Naive B cell (primary cell): ENCODE measurements at regions not wholly inside any gene's neighbourhood (a gene's known extent, or its start where the extent isn't known, plus 50 kb on each side); places are given as distances from the start of the nearest gene placed in this dataset.
"Not testable (repeated sequence)": the region's sequence is repeated elsewhere in the genome, so short reads cannot be mapped to it uniquely, and the experiment has no call there.

ENCODE experiments used
- ATAC-seq, 2 donors: fragments of 150-1000 bp; cut with Tn5 transposase; 2 replicates each; pipeline ENCODE4 v1.10.0; 2021; ENCODE audit warnings: low read depth in 2 of 2, mild to moderate bottlenecking in 2 of 2, moderate library complexity in 2 of 2
- DNase-seq: peaks from one replicate; pipeline ENCODE4 v3.0.0; 2022
- H3K27ac Mint-ChIP-seq, 6 donors: one replicate each; pipeline ENCODE4 v1.8.0; 2020 to 2022; ENCODE audit warnings: mild to moderate bottlenecking in 6 of 6, mixed read lengths in 6 of 6, moderate library complexity in 5 of 6, inconsistent platforms in 2 of 6
- H3K27me3 Mint-ChIP-seq, 3 donors: one replicate each; pipeline ENCODE4 v1.8.0; 2021 to 2022; ENCODE audit warnings: mixed read lengths in 3 of 3, mild to moderate bottlenecking in 1 of 3
- H3K36me3 Mint-ChIP-seq, 2 donors: one replicate each; pipeline ENCODE4 v1.8.0; 2020 to 2022; ENCODE audit warnings: mixed read lengths in 2 of 2, inconsistent platforms in 1 of 2, mild to moderate bottlenecking in 1 of 2
- H3K4me1 Mint-ChIP-seq, 3 donors: one replicate each; pipeline ENCODE4 v1.8.0; 2020 to 2022; ENCODE audit warnings: mixed read lengths in 3 of 3, inconsistent platforms in 1 of 3, mild to moderate bottlenecking in 1 of 3, moderate library complexity in 1 of 3
- H3K4me3 Mint-ChIP-seq, 8 donors: one replicate each; pipeline ENCODE4 v1.8.0; 2020 to 2022; ENCODE audit warnings: mild to moderate bottlenecking in 8 of 8, mixed read lengths in 8 of 8, moderate library complexity in 8 of 8, inconsistent platforms in 2 of 8
- H3K9me3 Mint-ChIP-seq, 7 donors: one replicate each; pipeline ENCODE4 v1.8.0; 2020 to 2022; ENCODE audit warnings: mixed read lengths in 7 of 7, mild to moderate bottlenecking in 5 of 7, inconsistent platforms in 2 of 7, moderate library complexity in 1 of 7

DNA sequence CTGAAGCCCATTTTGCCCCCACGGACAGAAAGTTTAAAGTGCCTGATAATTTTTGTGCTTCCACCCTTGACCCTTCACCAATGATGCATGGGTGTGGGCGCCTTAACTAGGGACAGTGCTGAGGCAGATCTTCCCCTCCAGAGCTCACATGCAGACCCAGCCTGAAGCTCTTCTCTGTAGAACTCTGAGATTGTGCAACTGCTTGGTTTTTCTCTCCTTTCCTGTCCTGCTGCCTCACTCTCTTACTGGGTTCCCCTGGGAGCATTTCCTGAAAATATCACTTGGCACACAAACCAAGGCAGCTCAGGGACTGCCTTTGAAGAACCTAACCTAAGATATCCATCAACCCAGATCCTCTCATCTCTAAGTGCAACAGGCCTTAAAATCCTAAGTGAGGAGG lies 220.3 kb upstream of the STT3B start:
- H3K36me3 Mint-ChIP-seq = peaks cover 12 to 16% of the 10 kb centered on the region in 2 donors

DNA sequence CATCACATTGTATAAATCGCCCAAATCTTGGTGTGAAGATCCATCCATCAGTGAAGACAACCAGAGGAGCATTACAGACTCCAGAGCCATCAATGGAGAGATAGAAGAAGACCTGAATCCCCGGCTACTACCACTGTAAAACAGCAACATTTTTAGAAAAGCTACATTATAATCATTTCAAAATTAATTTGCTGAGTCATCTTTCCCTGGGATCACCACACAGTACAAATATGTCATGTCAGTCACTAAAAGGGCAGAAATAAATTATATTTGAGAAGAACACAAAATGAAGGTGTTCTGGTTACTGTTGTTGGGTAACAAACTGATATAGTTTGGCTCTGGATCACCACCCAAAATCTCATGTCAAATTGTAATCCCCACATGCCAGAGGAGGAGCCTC lies 218.5 kb upstream of the STT3B start:
- Mint-ChIP-seq H3K9me3 (peaks cover 0 to 27% (median 20%) of the 10 kb centered on the region in 7 donors), H3K27ac (no peak overlapping the region), H3K4me1 (no peaks in the 10 kb centered on the region), H3K27me3 (no peaks in the 10 kb centered on the region), H3K36me3 (peaks cover 12 to 16% of the 10 kb centered on the region in 2 donors), H3K4me3 (no peak overlapping the region)
- ATAC-seq = no peak
- no peak for DNase-seq

More for the DNA sequence above, 220.3 kb upstream of the STT3B start:
- H3K4me3 Mint-ChIP-seq = no peak overlapping the region
- H3K27ac Mint-ChIP-seq = peak overlapping the region in 1 of 6 donors; percentile 8
- H3K27me3 Mint-ChIP-seq = no peaks in the 10 kb centered on the region
- H3K9me3 Mint-ChIP-seq = peaks cover 0 to 27% (median 23%) of the 10 kb centered on the region in 7 donors
- DNase-seq (no peak), ATAC-seq (no peak)
- no peaks in the 10 kb centered on the region for H3K4me1 Mint-ChIP-seq

DNA sequence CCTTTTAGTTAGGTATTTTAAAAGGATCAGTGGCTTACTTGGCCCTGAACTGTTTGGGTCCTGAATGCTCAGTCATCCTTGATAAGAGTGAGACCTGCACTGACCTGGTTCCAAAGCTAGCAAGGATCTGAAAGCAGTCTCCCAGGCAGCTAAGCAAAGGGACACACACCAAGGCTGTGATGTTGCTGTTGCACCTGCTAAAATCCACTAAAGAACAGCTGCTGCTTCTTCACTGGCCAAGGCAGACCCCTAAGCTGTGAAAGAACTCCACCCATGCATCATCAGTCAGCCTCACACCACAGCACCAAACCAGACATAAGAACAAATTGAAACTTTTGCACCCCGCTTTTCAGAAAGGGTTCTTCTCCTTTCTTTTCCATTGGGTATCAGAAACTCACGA lies 213.4 kb upstream of the STT3B start:
- H3K36me3 Mint-ChIP-seq = peaks cover 12 to 16% of the 10 kb centered on the region in 2 donors
- H3K27ac Mint-ChIP-seq = peak overlapping the region in 1 of 6 donors; percentile 26
- no peak for DNase-seq
- H3K27me3 Mint-ChIP-seq = no peaks in the 10 kb centered on the region
- H3K9me3 Mint-ChIP-seq = peaks cover 4 to 24% (median 20%) of the 10 kb centered on the region in 7 donors
- no peak overlapping the region for H3K4me3 Mint-ChIP-seq
- H3K4me1 Mint-ChIP-seq = peaks cover 0 to 12% (median 8%) of the 10 kb centered on the region in 3 donors
- no peak for ATAC-seq

DNA sequence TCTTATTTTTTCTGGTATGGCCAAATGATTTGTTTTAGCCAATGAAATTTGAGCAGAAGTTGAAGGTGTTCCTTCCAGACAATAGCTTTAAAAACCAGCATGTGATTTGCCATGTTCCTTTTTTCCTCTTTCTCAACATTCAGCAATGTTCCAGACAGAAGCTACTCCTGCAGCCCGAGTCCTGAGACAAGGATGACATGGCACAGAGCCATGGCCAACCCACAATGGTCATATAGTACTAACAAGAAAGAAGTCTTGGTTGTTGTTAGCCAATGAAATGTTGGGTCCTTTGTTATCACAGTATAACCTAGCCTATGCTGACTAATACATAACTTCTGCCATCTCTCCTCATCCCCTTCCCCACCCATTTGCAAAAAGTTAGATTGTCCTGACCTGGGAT lies 211.1 kb upstream of the STT3B start:
- Mint-ChIP-seq H3K9me3 (peaks cover 1 to 9% (median 6%) of the 10 kb centered on the region in 7 donors), H3K4me3 (no peak overlapping the region), H3K4me1 (peaks cover 0 to 12% (median 8%) of the 10 kb centered on the region in 3 donors), H3K27me3 (no peaks in the 10 kb centered on the region), H3K27ac (peak overlapping the region in 1 of 6 donors; percentile 10), H3K36me3 (peaks cover 0 to 2% of the 10 kb centered on the region in 2 donors)
- no peak for DNase-seq
- ATAC-seq = no peak

- Mint-ChIP-seq H3K27ac (no peak overlapping the region), H3K4me1 (peaks cover 0 to 12% (median 8%) of the 10 kb centered on the region in 3 donors), H3K4me3 (no peak overlapping the region)
These were observed 210.3 kb upstream of the STT3B start for GRCh38 chr3:31322460-31322859.

GRCh38 chr3:31327826-31328357 lies 204.8 kb upstream of the STT3B start:
- not testable (repeated sequence) for H3K27ac Mint-ChIP-seq, H3K27me3 Mint-ChIP-seq, ATAC-seq, H3K4me3 Mint-ChIP-seq, H3K36me3 Mint-ChIP-seq, H3K4me1 Mint-ChIP-seq, DNase-seq
- H3K9me3 Mint-ChIP-seq = peaks cover 2 to 16% (median 9%) of the 10 kb centered on the region in 7 donors

More at GRCh38 chr3:31322460-31322859, 210.3 kb upstream of the STT3B start:
- H3K36me3 Mint-ChIP-seq = peaks cover 0 to 2% of the 10 kb centered on the region in 2 donors
- ATAC-seq (no peak), DNase-seq (no peak)
- H3K27me3 Mint-ChIP-seq = no peaks in the 10 kb centered on the region
- peaks cover under 1 to 10% (median 4%) of the 10 kb centered on the region in 7 donors for H3K9me3 Mint-ChIP-seq

DNA sequence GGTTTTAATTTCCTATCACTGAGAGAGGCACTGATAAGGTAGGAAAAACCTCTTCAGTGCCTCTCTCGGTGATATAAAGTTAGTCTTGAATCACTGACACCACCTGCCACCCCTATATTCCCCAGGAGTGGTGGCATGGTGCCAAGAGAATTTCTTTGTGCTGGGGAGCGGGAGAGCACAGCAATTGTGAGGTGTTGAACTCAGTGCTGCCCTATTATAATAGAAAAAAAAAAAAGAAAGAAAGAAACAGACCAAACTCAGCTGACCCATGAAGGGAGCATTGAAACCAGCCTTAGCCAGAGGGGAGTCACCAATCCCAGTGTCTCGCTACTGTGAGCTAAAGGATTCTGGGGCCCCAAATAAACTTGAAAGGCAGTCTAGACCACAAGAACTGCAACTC lies 201.4 kb upstream of the STT3B start:
- H3K36me3 Mint-ChIP-seq = peaks cover 5 to 10% of the 10 kb centered on the region in 2 donors
- no peaks in the 10 kb centered on the region for H3K27me3 Mint-ChIP-seq
- no peak overlapping the region for H3K4me3 Mint-ChIP-seq
- no peak for DNase-seq
- no peak for ATAC-seq
- peaks cover 2 to 24% (median 14%) of the 10 kb centered on the region in 7 donors for H3K9me3 Mint-ChIP-seq
- H3K4me1 Mint-ChIP-seq = no peaks in the 10 kb centered on the region
- peak overlapping the region in 1 of 6 donors; percentile 38 for H3K27ac Mint-ChIP-seq

DNA sequence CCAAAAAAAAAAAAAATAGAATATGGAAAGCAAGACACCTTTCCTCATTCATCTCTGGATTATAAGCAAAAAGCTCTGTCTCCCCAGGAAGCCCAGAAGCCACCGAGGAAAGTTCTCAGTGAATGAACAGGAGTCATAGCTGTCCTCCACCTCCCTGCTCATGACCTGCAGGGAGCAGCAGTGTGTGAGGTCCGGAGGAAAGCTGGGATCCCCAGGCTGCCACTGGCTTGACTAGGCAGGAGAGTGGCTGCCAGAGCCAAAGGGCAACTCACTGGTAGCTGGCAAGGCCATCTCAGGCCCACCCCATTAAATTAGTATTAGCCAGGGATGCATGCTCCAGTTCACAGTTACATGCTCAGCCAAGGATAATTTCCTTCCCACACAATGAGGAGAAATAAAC lies 191.6 kb upstream of the STT3B start:
- Mint-ChIP-seq H3K4me3 (no peak overlapping the region), H3K4me1 (no peaks in the 10 kb centered on the region), H3K27me3 (no peaks in the 10 kb centered on the region), H3K27ac (no peak overlapping the region), H3K9me3 (peaks cover 3 to 13% (median 7%) of the 10 kb centered on the region in 7 donors), H3K36me3 (peaks cover 5 to 6% of the 10 kb centered on the region in 2 donors)
- no peak for DNase-seq
- no peak for ATAC-seq

GRCh38 chr3:31343075-31343474 lies 189.7 kb upstream of the STT3B start:
- Mint-ChIP-seq H3K4me3 (no peak overlapping the region), H3K27ac (no peak overlapping the region), H3K27me3 (no peaks in the 10 kb centered on the region), H3K4me1 (no peaks in the 10 kb centered on the region), H3K9me3 (peaks cover 3 to 13% (median 7%) of the 10 kb centered on the region in 7 donors), H3K36me3 (peaks cover 5 to 6% of the 10 kb centered on the region in 2 donors)
- ATAC-seq (no peak), DNase-seq (no peak)

DNA sequence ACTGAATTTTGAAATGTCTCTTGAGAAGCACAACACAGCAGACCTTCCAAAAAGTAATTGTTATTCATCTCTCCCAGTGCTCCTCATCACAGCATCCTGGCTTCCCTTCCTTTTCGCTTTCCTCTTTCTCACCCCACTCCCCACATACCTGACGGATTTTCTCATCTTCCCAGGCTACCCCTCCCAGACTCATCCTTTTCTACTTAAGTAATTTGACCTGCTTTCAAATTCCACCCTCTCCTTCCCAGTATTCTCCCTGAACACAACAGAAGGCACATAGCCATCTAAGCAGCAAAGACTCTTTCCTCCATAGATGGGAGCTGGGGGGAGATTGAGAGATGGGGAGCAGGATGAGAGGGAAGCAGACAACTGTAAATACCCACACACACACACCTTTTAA lies 187.1 kb upstream of the STT3B start:
- Mint-ChIP-seq H3K36me3 (peaks cover 5 to 6% of the 10 kb centered on the region in 2 donors), H3K9me3 (peaks cover 3 to 13% (median 7%) of the 10 kb centered on the region in 7 donors), H3K4me3 (no peak overlapping the region), H3K4me1 (no peaks in the 10 kb centered on the region), H3K27ac (no peak overlapping the region), H3K27me3 (no peaks in the 10 kb centered on the region)
- no peak for DNase-seq
- no peak for ATAC-seq

- H3K4me3 Mint-ChIP-seq = no peak overlapping the region
- peaks cover 5 to 6% of the 10 kb centered on the region in 2 donors for H3K36me3 Mint-ChIP-seq
- peaks cover 3 to 13% (median 7%) of the 10 kb centered on the region in 7 donors for H3K9me3 Mint-ChIP-seq
- H3K27me3 Mint-ChIP-seq = no peaks in the 10 kb centered on the region
- H3K4me1 Mint-ChIP-seq = no peaks in the 10 kb centered on the region
- ATAC-seq (no peak), DNase-seq (no peak)
- H3K27ac Mint-ChIP-seq = no peak overlapping the region
These were observed 186.2 kb upstream of the STT3B start for GRCh38 chr3:31346542-31346979.

- Mint-ChIP-seq H3K4me1 (no peaks in the 10 kb centered on the region), H3K4me3 (no peak overlapping the region), H3K36me3 (peaks cover 5 to 6% of the 10 kb centered on the region in 2 donors), H3K27ac (no peak overlapping the region), H3K27me3 (no peaks in the 10 kb centered on the region), H3K9me3 (peaks cover 3 to 10% (median 6%) of the 10 kb centered on the region in 7 donors)
- ATAC-seq (no peak), DNase-seq (no peak)
These were observed 183.6 kb upstream of the STT3B start for GRCh38 chr3:31349001-31349748.

- no peak for ATAC-seq
- no peak overlapping the region for H3K27ac Mint-ChIP-seq
- H3K4me3 Mint-ChIP-seq = no peak overlapping the region
- no peaks in the 10 kb centered on the region for H3K4me1 Mint-ChIP-seq
- H3K36me3 Mint-ChIP-seq = no peaks in the 10 kb centered on the region
- no peak for DNase-seq
- no peaks in the 10 kb centered on the region for H3K27me3 Mint-ChIP-seq
- peaks cover 0 to 7% (median 4%) of the 10 kb centered on the region in 7 donors for H3K9me3 Mint-ChIP-seq
These were observed 182.4 kb upstream of the STT3B start for GRCh38 chr3:31350307-31350706.

DNA sequence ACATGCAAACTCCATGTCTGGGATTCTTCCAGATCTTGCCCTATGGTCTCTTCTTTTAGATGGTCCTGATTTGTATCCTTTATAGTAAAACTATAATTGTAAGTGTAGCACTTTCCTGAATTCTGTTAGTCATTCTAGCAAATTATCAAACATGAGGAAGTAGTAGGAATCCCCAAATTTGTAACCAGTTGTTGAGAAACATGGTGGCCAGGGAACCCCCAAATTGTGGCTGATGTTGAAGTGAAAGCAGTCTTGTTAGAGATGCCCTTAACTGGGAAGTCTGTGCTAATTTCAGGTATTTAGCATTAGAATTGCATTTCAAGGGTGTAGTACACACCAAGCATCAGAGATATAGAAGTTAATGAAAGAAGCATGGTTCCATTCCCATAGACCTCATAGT lies 180.4 kb upstream of the STT3B start:
- Mint-ChIP-seq H3K4me1 (no peaks in the 10 kb centered on the region), H3K27ac (no peak overlapping the region), H3K9me3 (peaks cover 0 to 11% (median 3%) of the 10 kb centered on the region in 7 donors), H3K4me3 (no peak overlapping the region), H3K36me3 (peaks cover 0 to 4% of the 10 kb centered on the region in 2 donors), H3K27me3 (no peaks in the 10 kb centered on the region)
- no peak for DNase-seq
- no peak for ATAC-seq
